DND-41 (cell line): ENCODE measurements at regions not wholly inside any gene's neighbourhood (a gene's known extent, or its start where the extent isn't known, plus 50 kb on each side); places are given as distances from the start of the nearest gene placed in this dataset.

Experiments
- EZH2 ChIP-seq: IDR thresholded peaks from 3 replicates; pipeline ENCODE4 v1.6.1; 2012; ENCODE audit warnings: borderline replicate concordance, low read depth, mild to moderate bottlenecking, moderate library complexity, low read length, inconsistent platforms; ENCODE audit not compliant: severe bottlenecking
- TF ChIP-seq, protein P1 (sequence below): IDR thresholded peaks from 2 replicates; pipeline ENCODE4 v1.5.1; 2012; ENCODE audit warnings: borderline replicate concordance, low read length, moderate library complexity, mild to moderate bottlenecking; ENCODE audit not compliant: poor library complexity, severe bottlenecking; ENCODE audit errors: extremely low read depth

DNA sequence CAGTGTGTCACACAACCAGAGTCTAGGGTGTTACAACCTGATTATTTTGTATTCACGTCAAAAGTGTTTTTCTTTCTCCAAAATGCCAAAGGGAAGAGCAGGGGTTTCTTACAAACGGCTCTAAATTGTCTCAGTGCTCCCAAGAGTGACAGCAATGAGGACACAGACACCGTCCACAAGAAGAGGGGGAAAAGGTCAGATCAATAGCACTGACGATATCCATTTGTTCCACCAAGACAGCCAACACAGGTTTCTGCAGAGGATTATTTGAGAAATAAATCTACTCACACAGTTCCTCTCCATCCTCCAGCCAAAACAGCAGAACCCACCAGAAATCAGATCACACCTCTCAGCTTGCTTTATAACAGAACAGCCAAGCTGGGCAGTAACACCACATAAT is 193.9 kb downstream of the SEC16B start:
- TF ChIP-seq, protein P1, sequence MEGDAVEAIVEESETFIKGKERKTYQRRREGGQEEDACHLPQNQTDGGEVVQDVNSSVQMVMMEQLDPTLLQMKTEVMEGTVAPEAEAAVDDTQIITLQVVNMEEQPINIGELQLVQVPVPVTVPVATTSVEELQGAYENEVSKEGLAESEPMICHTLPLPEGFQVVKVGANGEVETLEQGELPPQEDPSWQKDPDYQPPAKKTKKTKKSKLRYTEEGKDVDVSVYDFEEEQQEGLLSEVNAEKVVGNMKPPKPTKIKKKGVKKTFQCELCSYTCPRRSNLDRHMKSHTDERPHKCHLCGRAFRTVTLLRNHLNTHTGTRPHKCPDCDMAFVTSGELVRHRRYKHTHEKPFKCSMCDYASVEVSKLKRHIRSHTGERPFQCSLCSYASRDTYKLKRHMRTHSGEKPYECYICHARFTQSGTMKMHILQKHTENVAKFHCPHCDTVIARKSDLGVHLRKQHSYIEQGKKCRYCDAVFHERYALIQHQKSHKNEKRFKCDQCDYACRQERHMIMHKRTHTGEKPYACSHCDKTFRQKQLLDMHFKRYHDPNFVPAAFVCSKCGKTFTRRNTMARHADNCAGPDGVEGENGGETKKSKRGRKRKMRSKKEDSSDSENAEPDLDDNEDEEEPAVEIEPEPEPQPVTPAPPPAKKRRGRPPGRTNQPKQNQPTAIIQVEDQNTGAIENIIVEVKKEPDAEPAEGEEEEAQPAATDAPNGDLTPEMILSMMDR: no peak
- TF ChIP-seq EZH2: no peak
